PC-3 (cell line): ENCODE measurements at regions not wholly inside any gene's neighbourhood (a gene's known extent, or its start where the extent isn't known, plus 50 kb on each side); places are given as distances from the start of the nearest gene placed in this dataset.

Source experiments
- ATAC-seq: fragments of 200-7000 bp; cut with Tn5 transposase; 2 replicates; pipeline ENCODE4 v1.9.1; 2020; ENCODE audit warnings: mild to moderate bottlenecking, moderate library complexity
- BruUV-seq: library from RNA; stranded (reverse); fragments of 400-500 nt; replicated peaks from 2 replicates; lab custom pipeline; 2021; lab: Mats Ljungman, UMichigan
- CTCF ChIA-PET: fragments of 300-600 bp; sonication (Branson Sonifier 250); formaldehyde crosslinking; loops from one replicate; lab custom pipeline; 2022; ENCODE audit warnings: antibody characterized with exemption; lab: Charles Lee
- POLR2A ChIA-PET: fragments of 300-600 bp; sonication (Branson Sonifier 250); formaldehyde crosslinking; loops from one replicate; lab custom pipeline; 2022; ENCODE audit warnings: antibody characterized with exemption; ENCODE audit not compliant: unreplicated experiment; lab: Charles Lee
- DNase-seq: peaks from one replicate; pipeline ENCODE4 v3.0.0-alpha.2; 2015
- H2AFZ ChIP-seq: fragments of 300-600 bp; sonication (generic); 2 replicates; pipeline ENCODE4 v1.6.0; 2016; ENCODE audit warnings: antibody characterized with exemption, low read length
- H3F3A ChIP-seq: fragments of 300-600 bp; sonication (generic); one replicate; pipeline ENCODE4 v1.6.0; 2017; ENCODE audit warnings: antibody characterized with exemption, low read length, control low read depth, mild to moderate bottlenecking; ENCODE audit not compliant: unreplicated experiment
- H3K27ac ChIP-seq: fragments of 300-600 bp; sonication (generic); 2 replicates; pipeline ENCODE4 v1.5.1; 2016; ENCODE audit warnings: mild to moderate bottlenecking, low read length
- H3K27me3 ChIP-seq: fragments of 300-600 bp; sonication (generic); 2 replicates; pipeline ENCODE4 v1.6.1; 2016; ENCODE audit warnings: low read length, mixed read lengths
- H3K36me3 ChIP-seq: fragments of 300-600 bp; sonication (generic); 2 replicates; pipeline ENCODE4 v1.6.1; 2016; ENCODE audit warnings: low read depth, mixed run types, low read length, mixed read lengths
- H3K4me1 ChIP-seq: fragments of 300-600 bp; sonication (generic); 2 replicates; pipeline ENCODE4 v1.5.1; 2016; ENCODE audit warnings: low read length; ENCODE audit not compliant: insufficient read depth
- H3K4me2 ChIP-seq: fragments of 300-600 bp; sonication (generic); 2 replicates; pipeline ENCODE4 v1.6.0; 2016; ENCODE audit warnings: low read length
- H3K4me3 ChIP-seq: fragments of 300-600 bp; sonication (generic); 2 replicates; pipeline ENCODE4 v1.5.1; 2016; ENCODE audit warnings: mild to moderate bottlenecking, low read length, mixed read lengths
- H3K79me2 ChIP-seq: fragments of 300-600 bp; sonication (generic); 2 replicates; pipeline ENCODE4 v1.6.1; 2017; ENCODE audit warnings: low read length, mixed read lengths
- H3K9ac ChIP-seq: fragments of 300-600 bp; sonication (generic); 2 replicates; pipeline ENCODE4 v1.6.0; 2016; ENCODE audit warnings: mild to moderate bottlenecking, low read length
- H3K9me2 ChIP-seq: fragments of 300-600 bp; sonication (generic); replicated peaks from 2 replicates; pipeline ENCODE4 v1.6.1; 2016; ENCODE audit warnings: mixed run types, low read length, mixed read lengths
- H3K9me3 ChIP-seq: fragments of 300-600 bp; sonication (generic); 2 replicates; pipeline ENCODE4 v1.6.1; 2016; ENCODE audit warnings: low read length, mixed read lengths
- H4K20me1 ChIP-seq: fragments of 300-600 bp; sonication (generic); 2 replicates; pipeline ENCODE4 v1.6.1; 2016; ENCODE audit warnings: low read length, mixed read lengths
- EZH2 ChIP-seq: fragments of 300-600 bp; sonication (generic); IDR thresholded peaks from one replicate; pipeline ENCODE4 v1.6.1; 2017; ENCODE audit warnings: antibody characterized with exemption, mild to moderate bottlenecking, low read length; ENCODE audit not compliant: unreplicated experiment
- EZH2phosphoT487 ChIP-seq: fragments of 300-600 bp; sonication (generic); IDR thresholded peaks from 2 replicates; pipeline ENCODE4 v1.6.1; 2018; ENCODE audit warnings: mild to moderate bottlenecking, antibody characterized with exemption, low read length, borderline replicate concordance
- intact Hi-C: fragments of 100-400 bp; cut with micrococcal nuclease; formaldehyde crosslinking; loops from 2 replicates; pipeline ENCODE4 v1.9.0; 2023
- TF ChIP-seq, protein P1 (sequence below): fragments of 300-600 bp; sonication (generic); conservative IDR thresholded peaks from 2 replicates; pipeline ENCODE4 v1.5.1; 2017; ENCODE audit warnings: antibody characterized with exemption, low read depth, mild to moderate bottlenecking, low read length

DNA sequence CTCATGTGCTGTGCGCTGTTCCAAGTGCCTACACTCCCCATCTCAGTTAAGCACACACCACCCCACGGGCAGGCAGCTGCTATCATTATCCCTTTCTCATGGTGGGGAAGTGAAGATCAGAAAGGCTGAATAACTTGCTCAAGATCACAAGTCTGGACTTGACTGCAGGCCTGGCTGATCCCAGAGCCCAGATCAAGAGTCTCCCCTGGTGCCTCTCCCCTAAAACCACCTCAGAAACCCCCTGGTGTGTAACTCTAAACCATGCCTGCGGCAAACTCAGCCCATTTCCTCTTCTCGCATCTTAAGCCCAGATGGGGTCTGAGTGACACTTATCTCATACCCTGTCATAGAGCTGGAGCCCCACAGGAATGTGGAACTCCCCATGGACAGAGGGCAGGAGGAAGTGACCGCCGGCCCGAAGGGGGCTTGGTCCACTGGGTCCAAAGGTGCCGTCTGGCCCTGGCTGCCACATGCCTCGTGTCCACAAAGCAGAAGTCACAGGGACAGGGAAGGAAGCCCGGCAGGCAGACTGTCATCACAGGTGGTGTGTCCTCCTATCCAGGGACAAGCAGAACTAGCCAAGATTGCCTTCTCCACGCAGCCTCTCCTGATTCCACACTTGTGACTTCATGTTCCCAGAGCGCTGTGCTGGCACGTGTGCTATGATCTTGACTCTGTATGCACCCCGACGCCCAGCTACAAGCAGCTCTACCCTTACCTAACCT is 92.1 kb downstream of the SYF2 start:
- Histone ChIP-seq H2AFZ (no peak overlapping the region), H3K36me3 (no peaks in the 10 kb centered on the region), H3K4me2 (no peak overlapping the region), H3K9ac (no peak overlapping the region), H3K9me2 (no peaks in the 10 kb centered on the region), H4K20me1 (no peaks in the 10 kb centered on the region), H3K27ac (no peak overlapping the region), H3K4me3 (no peak overlapping the region), H3K27me3 (peaks cover 60% of the 10 kb centered on the region), H3K4me1 (no peaks in the 10 kb centered on the region), H3F3A (no peaks in the 10 kb centered on the region), H3K79me2 (no peaks in the 10 kb centered on the region), H3K9me3 (no peaks in the 10 kb centered on the region)
- DNase-seq (no peak), ATAC-seq (no peak)
- ChIA-PET CTCF (no interaction called here), POLR2A (no interaction called here)
- TF ChIP-seq, protein P1, sequence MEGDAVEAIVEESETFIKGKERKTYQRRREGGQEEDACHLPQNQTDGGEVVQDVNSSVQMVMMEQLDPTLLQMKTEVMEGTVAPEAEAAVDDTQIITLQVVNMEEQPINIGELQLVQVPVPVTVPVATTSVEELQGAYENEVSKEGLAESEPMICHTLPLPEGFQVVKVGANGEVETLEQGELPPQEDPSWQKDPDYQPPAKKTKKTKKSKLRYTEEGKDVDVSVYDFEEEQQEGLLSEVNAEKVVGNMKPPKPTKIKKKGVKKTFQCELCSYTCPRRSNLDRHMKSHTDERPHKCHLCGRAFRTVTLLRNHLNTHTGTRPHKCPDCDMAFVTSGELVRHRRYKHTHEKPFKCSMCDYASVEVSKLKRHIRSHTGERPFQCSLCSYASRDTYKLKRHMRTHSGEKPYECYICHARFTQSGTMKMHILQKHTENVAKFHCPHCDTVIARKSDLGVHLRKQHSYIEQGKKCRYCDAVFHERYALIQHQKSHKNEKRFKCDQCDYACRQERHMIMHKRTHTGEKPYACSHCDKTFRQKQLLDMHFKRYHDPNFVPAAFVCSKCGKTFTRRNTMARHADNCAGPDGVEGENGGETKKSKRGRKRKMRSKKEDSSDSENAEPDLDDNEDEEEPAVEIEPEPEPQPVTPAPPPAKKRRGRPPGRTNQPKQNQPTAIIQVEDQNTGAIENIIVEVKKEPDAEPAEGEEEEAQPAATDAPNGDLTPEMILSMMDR, result no peak
- TF ChIP-seq EZH2 (no peak), EZH2phosphoT487 (no peak)
- intact Hi-C loops, result no loop called here
- no TSS peak for BruUV-seq

DNA sequence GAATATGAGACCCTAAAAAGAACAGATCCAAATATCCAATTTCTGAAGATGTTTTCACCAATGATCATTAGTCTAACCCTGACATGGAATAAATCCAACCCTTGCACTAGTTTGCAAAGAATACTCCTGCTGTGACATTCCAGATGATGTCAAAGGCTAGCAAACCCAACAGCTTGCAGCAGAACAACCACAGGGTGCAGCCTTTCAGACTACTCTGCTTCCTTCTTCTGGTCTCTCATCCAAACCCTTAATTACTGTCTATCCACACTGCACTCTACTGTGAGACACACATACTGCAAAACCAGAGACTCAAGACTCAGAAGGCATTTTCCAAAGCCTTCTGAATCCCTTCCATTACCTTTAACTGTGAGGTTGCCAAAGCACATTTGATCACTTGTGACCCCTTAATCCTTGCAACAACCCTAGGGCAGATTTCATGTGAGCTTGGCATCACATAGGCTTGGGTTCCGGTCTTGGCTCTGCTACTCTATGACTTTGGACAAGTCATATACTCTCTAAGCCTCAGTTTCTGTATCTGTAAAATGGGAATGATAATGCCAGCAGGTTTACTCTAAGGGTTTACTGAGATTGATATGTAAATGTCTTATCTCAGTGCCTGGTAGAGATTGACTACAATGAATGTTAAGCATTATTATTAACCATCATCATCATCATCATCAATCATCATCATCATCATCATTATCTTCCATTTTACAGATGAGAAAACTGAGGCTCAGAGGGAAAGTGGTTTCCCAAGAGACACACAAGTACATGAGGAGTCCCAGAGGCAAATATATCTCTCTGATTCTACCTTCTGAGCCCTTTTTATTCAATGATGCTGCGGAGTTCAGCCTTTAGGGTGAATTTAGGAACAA is 94.5 kb downstream of the SYF2 start:
- ATAC-seq, result no peak
- Histone ChIP-seq H3K4me2 (no peak overlapping the region), H3K36me3 (no peaks in the 10 kb centered on the region), H3K9me3 (no peaks in the 10 kb centered on the region), H4K20me1 (no peaks in the 10 kb centered on the region), H3K27me3 (peaks cover 56% of the 10 kb centered on the region), H3K9ac (no peak overlapping the region), H3F3A (no peaks in the 10 kb centered on the region), H3K79me2 (no peaks in the 10 kb centered on the region), H3K9me2 (no peaks in the 10 kb centered on the region), H3K27ac (no peak overlapping the region), H3K4me3 (no peak overlapping the region), H3K4me1 (no peaks in the 10 kb centered on the region), H2AFZ (no peak overlapping the region)
- TF ChIP-seq EZH2phosphoT487 (no peak), EZH2 (no peak)
- TF ChIP-seq, protein P1, result no peak
- ChIA-PET CTCF (interaction anchor here (0.7 kb wide), 1 partner anchor 114 kb away, joined by 3 read pairs; no protein-coding TSS in a partner anchor), POLR2A (no interaction called here)
- no TSS peak for BruUV-seq
- intact Hi-C loops, result no loop called here
- DNase-seq, result no peak
